Heart left ventricle (tissue), 13 donors: ENCODE measurements at regions not wholly inside any gene's neighbourhood (a gene's known extent, or its start where the extent isn't known, plus 50 kb on each side); places are given as distances from the start of the nearest gene placed in this dataset.

Experiments used
- CTCF ChIP-seq, 12 donors: fragments of 200-600 bp; sonication (generic) in 4 of 12; IDR thresholded peaks; one replicate each; pipeline versions ENCODE4 v1.5.0 to v1.8.0; 2018 to 2022; ENCODE audit warnings: antibody characterized with exemption in 12 of 12, mild to moderate bottlenecking in 5 of 12
- POLR2A ChIP-seq, 2 donors: fragments of 450-650 bp; IDR thresholded peaks; one replicate each; pipeline ENCODE4 v1.6.1; 2017; ENCODE audit warnings: antibody characterized with exemption in 2 of 2, mild to moderate bottlenecking in 2 of 2, moderate library complexity in 2 of 2
- donor health status: ischemic (EF 13 %, LVEDD 7.1; RV severe dilation, severe dysfunction).
- donor health status: DM: no; HTN: yes; CAD: no.
- donor health status: DM: no; HTN: no; CAD: no.
- donor health status: ischemic (EF 25% LVEDD 6.9; RV normal size, moderate dysfunction).
- donor health status: ischemic (EF 25% LVEDD 5.7; RV mildly dilated, moderate dysfunction).
- donor health status: ischemic (EF 35%, LVEDD 5.7; RV mildly dilated, moderate dysfunction).
- donor health status: nonischemic (EF 11% LVEDD 7.7; RV severe dilation, severe dysfunction).
- donor health status: DM: yes; HTN: yes; CAD: no.
- donor health status: PGD.
- donor health status: ischemic (EF 29% LVEDD 5.4; RV normal size, mild dysfunction).
- donor health status: nonischemic (EF 23%, LVEDD 6.1; RV moderate dilation, normal function).

DNA sequence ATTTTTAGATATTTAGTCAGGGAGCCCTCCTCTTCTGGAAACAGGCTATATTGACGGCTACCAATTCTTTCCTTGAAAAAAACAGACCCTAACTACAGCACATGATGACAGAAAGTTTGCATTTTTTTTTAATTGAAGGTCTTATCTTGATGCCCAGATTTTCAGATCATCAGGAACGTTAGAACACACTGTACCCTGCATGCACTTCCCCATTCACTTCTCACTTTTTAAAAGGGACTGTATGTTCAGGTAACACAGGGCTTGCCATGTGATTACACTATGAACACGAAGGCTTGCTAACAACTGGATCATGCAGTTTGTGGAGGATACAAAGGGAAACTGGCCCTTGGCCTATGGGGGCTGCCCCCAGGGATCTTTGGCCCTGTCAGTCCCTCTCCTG is 92.6 kb downstream of the RPS29 start:
- TF ChIP-seq POLR2A (IDR thresholded peaks at IDR 0.05) (no peak), CTCF (IDR thresholded peaks at IDR 0.05) (no peak)
